GM12878 (cell line): ENCODE measurements at regions not wholly inside any gene's neighbourhood (a gene's known extent, or its start where the extent isn't known, plus 50 kb on each side); places are given as distances from the start of the nearest gene placed in this dataset.

Experiments
- TF ChIP-seq, protein P1 (sequence below): IDR thresholded peaks from 2 replicates; pipeline ENCODE4 v1.6.1; 2012; ENCODE audit warnings: low read length, inconsistent platforms
- TF ChIP-seq, protein P2 (sequence below), 3 experiments: IDR thresholded peaks in 2 of 3; conservative IDR thresholded peaks in 1 of 3; 2 replicates each; pipeline ENCODE4 v1.5.1; 2011; ENCODE audit warnings: low read depth in 3 of 3, low read length in 3 of 3, mild to moderate bottlenecking in 3 of 3, control low read depth in 2 of 3, moderate library complexity in 2 of 3, inconsistent platforms in 1 of 3, mixed read lengths in 1 of 3; ENCODE audit not compliant: control insufficient read depth in 2 of 3, insufficient read depth in 1 of 3; ENCODE audit errors: extremely low read depth in 1 of 3

DNA sequence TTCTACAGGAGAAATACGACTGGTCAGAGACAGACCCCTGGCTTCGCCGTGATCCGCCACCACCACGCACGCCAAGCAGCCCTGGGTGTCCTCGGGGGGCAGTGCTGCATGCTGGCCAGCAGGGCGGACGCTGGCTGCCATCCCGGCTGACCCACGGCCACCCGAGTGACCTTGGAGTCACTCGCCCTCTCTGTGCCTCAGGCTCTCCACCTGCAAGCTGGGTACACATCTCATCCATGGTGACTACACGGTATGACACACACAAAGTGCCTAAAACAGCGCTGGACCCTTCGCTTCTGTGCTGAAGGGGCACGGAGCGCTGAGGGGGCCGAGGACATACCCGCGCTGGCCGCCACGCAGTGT, 62.0 kb upstream of the RNF32 start:
- TF ChIP-seq, protein P1, sequence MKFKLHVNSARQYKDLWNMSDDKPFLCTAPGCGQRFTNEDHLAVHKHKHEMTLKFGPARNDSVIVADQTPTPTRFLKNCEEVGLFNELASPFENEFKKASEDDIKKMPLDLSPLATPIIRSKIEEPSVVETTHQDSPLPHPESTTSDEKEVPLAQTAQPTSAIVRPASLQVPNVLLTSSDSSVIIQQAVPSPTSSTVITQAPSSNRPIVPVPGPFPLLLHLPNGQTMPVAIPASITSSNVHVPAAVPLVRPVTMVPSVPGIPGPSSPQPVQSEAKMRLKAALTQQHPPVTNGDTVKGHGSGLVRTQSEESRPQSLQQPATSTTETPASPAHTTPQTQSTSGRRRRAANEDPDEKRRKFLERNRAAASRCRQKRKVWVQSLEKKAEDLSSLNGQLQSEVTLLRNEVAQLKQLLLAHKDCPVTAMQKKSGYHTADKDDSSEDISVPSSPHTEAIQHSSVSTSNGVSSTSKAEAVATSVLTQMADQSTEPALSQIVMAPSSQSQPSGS, result no peak
- TF ChIP-seq, protein P2, sequence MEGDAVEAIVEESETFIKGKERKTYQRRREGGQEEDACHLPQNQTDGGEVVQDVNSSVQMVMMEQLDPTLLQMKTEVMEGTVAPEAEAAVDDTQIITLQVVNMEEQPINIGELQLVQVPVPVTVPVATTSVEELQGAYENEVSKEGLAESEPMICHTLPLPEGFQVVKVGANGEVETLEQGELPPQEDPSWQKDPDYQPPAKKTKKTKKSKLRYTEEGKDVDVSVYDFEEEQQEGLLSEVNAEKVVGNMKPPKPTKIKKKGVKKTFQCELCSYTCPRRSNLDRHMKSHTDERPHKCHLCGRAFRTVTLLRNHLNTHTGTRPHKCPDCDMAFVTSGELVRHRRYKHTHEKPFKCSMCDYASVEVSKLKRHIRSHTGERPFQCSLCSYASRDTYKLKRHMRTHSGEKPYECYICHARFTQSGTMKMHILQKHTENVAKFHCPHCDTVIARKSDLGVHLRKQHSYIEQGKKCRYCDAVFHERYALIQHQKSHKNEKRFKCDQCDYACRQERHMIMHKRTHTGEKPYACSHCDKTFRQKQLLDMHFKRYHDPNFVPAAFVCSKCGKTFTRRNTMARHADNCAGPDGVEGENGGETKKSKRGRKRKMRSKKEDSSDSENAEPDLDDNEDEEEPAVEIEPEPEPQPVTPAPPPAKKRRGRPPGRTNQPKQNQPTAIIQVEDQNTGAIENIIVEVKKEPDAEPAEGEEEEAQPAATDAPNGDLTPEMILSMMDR (IDR thresholded peaks at IDR 0.05 in 2 of 3, conservative IDR thresholded peaks at IDR 0.05 in 1 of 3; ENCODE audit: control insufficient read depth in 2 of 3, extremely low read depth in 1 of 3, insufficient read depth in 1 of 3, low read depth in 3 of 3, low read length in 3 of 3), result no peak
